GM19351 (cell line): ENCODE measurements at regions not wholly inside any gene's neighbourhood (a gene's known extent, or its start where the extent isn't known, plus 50 kb on each side); places are given as distances from the start of the nearest gene placed in this dataset.

ENCODE experiments used
- ATAC-seq: cut with Tn5 transposase; IDR thresholded peaks from one replicate; pipeline ENCODE4 v1.9.1; 2021; ENCODE audit warnings: mild to moderate bottlenecking, moderate library complexity; ENCODE audit not compliant: unreplicated experiment

GRCh38 chr6:119915971-119916370, 566.4 kb upstream of the MAN1A1 start:
- no peak for ATAC-seq

GRCh38 chr6:119908157-119908556, 558.6 kb upstream of the MAN1A1 start:
- no peak for ATAC-seq

- ATAC-seq, result peak; percentile 44
Measured at GRCh38 chr6:119902681-119903080, 553.1 kb upstream of the MAN1A1 start.

- ATAC-seq, result no peak
Measured at GRCh38 chr6:119896806-119897205, 547.2 kb upstream of the MAN1A1 start.

GRCh38 chr6:119895626-119896025, 546.1 kb upstream of the MAN1A1 start:
- ATAC-seq, result no peak

- ATAC-seq, result no peak
Measured at GRCh38 chr6:119894811-119895210, 545.2 kb upstream of the MAN1A1 start.

- no peak for ATAC-seq
Measured at GRCh38 chr6:119891644-119892043, 542.1 kb upstream of the MAN1A1 start.

GRCh38 chr6:119891206-119891605, 541.6 kb upstream of the MAN1A1 start:
- no peak for ATAC-seq

GRCh38 chr6:119890470-119890869, 540.9 kb upstream of the MAN1A1 start:
- no peak for ATAC-seq

- no peak for ATAC-seq
Measured at GRCh38 chr6:119887666-119888065, 538.1 kb upstream of the MAN1A1 start.

- no peak for ATAC-seq
Measured at GRCh38 chr6:119881416-119881815, 531.9 kb upstream of the MAN1A1 start.

- no peak for ATAC-seq
Measured at GRCh38 chr6:119880840-119881239, 531.3 kb upstream of the MAN1A1 start.

GRCh38 chr6:119879731-119880130, 530.2 kb upstream of the MAN1A1 start:
- ATAC-seq, result no peak

GRCh38 chr6:119874381-119874780, 524.8 kb upstream of the MAN1A1 start:
- ATAC-seq, result no peak

GRCh38 chr6:119873107-119873506, 523.5 kb upstream of the MAN1A1 start:
- no peak for ATAC-seq

- ATAC-seq, result no peak
Measured at GRCh38 chr6:119871520-119871919, 522.0 kb upstream of the MAN1A1 start.

- no peak for ATAC-seq
Measured at GRCh38 chr6:119865466-119866350, 516.1 kb upstream of the MAN1A1 start.

- ATAC-seq, result no peak
Measured at GRCh38 chr6:119862719-119863118, 513.2 kb upstream of the MAN1A1 start.

GRCh38 chr6:119858901-119859300, 509.3 kb upstream of the MAN1A1 start:
- ATAC-seq, result no peak

GRCh38 chr6:119856136-119856535, 506.6 kb upstream of the MAN1A1 start:
- ATAC-seq, result peak; percentile 86

- ATAC-seq, result no peak
Measured at GRCh38 chr6:119848696-119849095, 499.1 kb upstream of the MAN1A1 start.

- ATAC-seq, result no peak
Measured at GRCh38 chr6:119845161-119845560, 495.6 kb upstream of the MAN1A1 start.

- no peak for ATAC-seq
Measured at GRCh38 chr6:119844387-119844786, 494.8 kb upstream of the MAN1A1 start.
